HL-60 (cell line): ENCODE measurements at regions not wholly inside any gene's neighbourhood (a gene's known extent, or its start where the extent isn't known, plus 50 kb on each side); places are given as distances from the start of the nearest gene placed in this dataset.

Experiments used
- CTCF ChIP-seq: IDR thresholded peaks from one replicate; pipeline ENCODE4 v1.5.1; 2011; ENCODE audit warnings: low read length, control low read depth, inconsistent platforms; ENCODE audit not compliant: insufficient read depth
- GABPA ChIP-seq: IDR thresholded peaks from 2 replicates; pipeline ENCODE4 v1.6.1; 2012; ENCODE audit warnings: low read depth
- POLR2AphosphoS5 ChIP-seq: IDR thresholded peaks from 2 replicates; pipeline ENCODE4 v1.6.1; 2012; ENCODE audit warnings: low read depth
- TF ChIP-seq, protein P1 (sequence below): IDR thresholded peaks from 2 replicates; pipeline ENCODE4 v1.6.1; 2012; ENCODE audit warnings: low read depth; ENCODE audit not compliant: insufficient replicate concordance

DNA sequence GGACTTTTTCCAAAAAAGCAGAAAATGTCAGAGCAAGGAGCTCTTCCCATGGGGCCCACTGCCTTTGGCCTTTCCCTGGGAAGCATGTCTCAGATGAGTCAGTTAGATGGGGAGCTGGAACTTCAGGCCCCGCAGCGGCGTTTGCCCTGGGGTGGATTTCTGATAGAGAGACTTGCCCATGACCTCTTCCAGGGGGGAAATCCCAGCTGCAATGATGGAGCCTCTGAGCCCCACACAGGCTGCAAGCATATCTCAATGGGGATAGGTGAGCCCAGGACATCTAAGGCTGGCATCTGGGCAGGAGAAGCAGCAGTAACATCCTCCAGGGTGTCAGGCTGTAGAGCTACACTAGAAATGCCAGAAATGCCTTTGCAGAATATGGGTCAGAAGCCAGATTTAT, 269.2 kb upstream of the TCERG1L start:
- TF ChIP-seq, protein P1, sequence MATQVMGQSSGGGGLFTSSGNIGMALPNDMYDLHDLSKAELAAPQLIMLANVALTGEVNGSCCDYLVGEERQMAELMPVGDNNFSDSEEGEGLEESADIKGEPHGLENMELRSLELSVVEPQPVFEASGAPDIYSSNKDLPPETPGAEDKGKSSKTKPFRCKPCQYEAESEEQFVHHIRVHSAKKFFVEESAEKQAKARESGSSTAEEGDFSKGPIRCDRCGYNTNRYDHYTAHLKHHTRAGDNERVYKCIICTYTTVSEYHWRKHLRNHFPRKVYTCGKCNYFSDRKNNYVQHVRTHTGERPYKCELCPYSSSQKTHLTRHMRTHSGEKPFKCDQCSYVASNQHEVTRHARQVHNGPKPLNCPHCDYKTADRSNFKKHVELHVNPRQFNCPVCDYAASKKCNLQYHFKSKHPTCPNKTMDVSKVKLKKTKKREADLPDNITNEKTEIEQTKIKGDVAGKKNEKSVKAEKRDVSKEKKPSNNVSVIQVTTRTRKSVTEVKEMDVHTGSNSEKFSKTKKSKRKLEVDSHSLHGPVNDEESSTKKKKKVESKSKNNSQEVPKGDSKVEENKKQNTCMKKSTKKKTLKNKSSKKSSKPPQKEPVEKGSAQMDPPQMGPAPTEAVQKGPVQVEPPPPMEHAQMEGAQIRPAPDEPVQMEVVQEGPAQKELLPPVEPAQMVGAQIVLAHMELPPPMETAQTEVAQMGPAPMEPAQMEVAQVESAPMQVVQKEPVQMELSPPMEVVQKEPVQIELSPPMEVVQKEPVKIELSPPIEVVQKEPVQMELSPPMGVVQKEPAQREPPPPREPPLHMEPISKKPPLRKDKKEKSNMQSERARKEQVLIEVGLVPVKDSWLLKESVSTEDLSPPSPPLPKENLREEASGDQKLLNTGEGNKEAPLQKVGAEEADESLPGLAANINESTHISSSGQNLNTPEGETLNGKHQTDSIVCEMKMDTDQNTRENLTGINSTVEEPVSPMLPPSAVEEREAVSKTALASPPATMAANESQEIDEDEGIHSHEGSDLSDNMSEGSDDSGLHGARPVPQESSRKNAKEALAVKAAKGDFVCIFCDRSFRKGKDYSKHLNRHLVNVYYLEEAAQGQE: no peak
- no peak for TF ChIP-seq CTCF
- TF ChIP-seq POLR2AphosphoS5: no peak
- TF ChIP-seq GABPA: no peak
